ENCODE measurements at regions not wholly inside any gene's neighbourhood (a gene's known extent, or its start where the extent isn't known, plus 50 kb on each side); places are given as distances from the start of the nearest gene placed in this dataset.
"Not testable (repeated sequence)": the region's sequence is repeated elsewhere in the genome, so short reads cannot be mapped to it uniquely, and the experiment has no call there.

DNA sequence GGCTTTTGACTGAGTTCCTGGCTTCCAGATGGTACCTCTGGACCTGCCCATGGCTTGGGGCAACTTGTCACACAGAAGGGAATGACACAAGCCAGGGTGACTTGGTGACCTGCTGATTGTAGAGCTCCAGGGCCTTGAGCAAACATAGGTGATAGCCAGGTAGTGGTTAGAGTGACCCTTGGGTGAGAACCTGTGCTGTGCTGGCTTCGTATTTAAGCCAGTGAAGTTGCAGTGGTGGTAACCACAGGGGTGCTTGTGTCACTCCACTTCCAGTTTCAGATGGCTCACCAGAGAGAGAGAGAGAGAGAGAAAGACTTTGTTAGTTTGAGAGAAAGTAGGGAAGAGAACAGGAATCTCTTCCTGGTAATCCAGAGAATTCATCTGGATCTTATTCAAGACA is 471.6 kb downstream of the ZIC3 start:
- TF ChIP-seq, protein P1, sequence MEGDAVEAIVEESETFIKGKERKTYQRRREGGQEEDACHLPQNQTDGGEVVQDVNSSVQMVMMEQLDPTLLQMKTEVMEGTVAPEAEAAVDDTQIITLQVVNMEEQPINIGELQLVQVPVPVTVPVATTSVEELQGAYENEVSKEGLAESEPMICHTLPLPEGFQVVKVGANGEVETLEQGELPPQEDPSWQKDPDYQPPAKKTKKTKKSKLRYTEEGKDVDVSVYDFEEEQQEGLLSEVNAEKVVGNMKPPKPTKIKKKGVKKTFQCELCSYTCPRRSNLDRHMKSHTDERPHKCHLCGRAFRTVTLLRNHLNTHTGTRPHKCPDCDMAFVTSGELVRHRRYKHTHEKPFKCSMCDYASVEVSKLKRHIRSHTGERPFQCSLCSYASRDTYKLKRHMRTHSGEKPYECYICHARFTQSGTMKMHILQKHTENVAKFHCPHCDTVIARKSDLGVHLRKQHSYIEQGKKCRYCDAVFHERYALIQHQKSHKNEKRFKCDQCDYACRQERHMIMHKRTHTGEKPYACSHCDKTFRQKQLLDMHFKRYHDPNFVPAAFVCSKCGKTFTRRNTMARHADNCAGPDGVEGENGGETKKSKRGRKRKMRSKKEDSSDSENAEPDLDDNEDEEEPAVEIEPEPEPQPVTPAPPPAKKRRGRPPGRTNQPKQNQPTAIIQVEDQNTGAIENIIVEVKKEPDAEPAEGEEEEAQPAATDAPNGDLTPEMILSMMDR (IDR thresholded peaks at IDR 0.05; ENCODE audit: low read depth, low read length), result no peak
- no peak for DNase-seq (ENCODE audit: extremely low read depth, low read depth)

DNA sequence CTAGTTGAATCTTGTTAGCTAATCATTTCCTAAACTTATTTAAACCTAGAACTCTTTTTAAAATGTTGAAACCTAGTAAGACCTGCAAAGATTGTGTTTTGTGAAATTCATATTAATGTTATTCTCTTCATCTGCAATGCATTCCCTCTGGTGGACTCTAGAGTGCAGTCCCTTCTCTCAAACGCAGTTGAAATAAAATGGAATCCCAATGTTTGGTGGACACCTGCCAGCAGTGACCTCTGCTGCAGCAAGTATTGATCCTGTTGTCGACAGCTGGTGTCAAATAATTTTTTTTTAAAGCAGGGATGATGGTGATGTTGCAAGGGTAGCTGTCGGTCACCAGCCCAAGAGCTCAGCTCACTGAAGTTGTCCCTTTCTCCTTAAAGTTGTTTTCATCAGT is 492.0 kb downstream of the ZIC3 start:
- no peak for DNase-seq (ENCODE audit: extremely low read depth, low read depth)

DNA sequence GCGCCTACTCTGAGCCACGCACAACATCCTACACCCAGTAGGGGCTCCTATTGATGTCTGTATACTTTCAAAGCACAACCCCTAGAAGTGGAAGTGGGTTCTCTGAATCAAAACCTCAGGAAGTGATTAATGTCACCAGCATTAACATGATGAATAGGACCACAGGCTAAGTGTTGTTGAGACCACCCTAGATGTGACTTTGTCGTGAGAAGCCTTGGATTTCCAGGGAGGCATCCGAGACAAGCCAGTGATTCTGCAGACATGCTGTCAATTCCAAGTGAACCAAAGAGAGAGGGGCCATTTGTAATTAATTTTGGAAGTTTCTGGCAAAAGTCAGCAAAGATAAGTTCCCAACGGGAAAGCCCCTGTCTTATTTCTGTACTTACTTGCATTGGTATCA is 493.0 kb downstream of the ZIC3 start:
- no peak for DNase-seq (ENCODE audit: extremely low read depth, low read depth)
- TF ChIP-seq, protein P1 (IDR thresholded peaks at IDR 0.05; ENCODE audit: low read depth, low read length), result no peak

More for the DNA sequence above, 492.0 kb downstream of the ZIC3 start:
- TF ChIP-seq, protein P1 (IDR thresholded peaks at IDR 0.05; ENCODE audit: low read depth, low read length), result no peak

DNA sequence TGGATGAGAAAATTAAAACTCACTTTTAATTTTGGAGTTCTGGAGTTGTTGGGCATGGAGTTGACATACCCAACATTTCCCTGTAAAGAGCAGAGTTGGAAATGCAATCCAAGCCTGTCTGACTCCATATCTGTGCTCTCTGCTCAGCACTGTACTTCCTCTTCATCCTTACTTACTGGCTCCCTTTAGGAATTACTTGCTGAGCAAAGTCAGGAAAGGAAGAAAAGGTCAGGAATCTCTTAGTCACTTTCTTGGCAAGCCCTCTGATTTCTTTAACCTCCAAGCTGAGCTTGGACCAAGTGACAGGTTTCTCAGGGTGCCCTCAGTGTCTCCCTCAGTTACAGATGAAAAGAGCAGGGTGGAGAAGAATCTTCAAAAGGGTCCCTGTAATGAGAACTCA is 501.5 kb downstream of the ZIC3 start:
- no peak for DNase-seq (ENCODE audit: extremely low read depth, low read depth)
- TF ChIP-seq, protein P1 (IDR thresholded peaks at IDR 0.05; ENCODE audit: low read depth, low read length), result no peak

DNA sequence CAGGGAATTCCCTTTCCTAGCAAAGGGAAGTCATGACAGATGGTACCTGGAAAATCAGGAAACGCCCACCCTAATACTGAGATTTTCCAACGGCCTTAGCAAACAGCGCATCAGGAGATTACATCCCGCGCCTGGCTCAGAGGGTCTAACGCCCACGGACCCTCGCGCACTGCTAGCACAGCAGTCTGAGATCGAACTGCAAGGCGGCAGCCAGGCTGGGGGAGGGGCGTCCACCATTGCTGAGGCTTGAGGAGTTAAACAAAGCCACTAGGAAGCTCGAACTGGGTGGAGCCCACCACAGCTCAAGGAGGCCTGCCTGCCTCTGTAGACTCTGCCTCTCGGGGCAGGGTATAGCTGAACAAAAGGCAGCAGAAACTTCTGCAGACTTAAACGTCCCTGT is 507.7 kb downstream of the ZIC3 start:
- TF ChIP-seq, protein P1 (IDR thresholded peaks at IDR 0.05; ENCODE audit: low read depth, low read length), result no peak
- DNase-seq (ENCODE audit: extremely low read depth, low read depth), result no peak

DNA sequence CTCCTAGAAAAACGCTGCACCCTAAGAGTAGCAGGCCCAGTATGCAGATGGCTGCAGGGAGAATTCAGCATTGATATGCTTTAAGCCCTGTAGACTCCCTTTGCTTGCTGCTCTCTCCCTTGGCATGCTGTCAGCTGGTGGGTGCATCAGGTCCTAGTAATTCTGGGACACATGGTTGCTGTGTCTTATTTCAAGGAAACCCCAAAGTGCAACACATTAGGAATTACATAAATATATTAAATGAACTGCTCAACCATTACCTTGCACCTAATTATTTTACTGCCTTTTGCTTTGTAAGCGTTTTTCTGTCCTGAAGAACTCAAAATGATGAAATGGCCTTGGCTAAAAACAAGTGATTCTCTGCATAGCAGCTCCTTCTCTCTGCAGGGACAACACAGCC is 516.3 kb downstream of the ZIC3 start:
- TF ChIP-seq, protein P1 (IDR thresholded peaks at IDR 0.05; ENCODE audit: low read depth, low read length), result no peak
- no peak for DNase-seq (ENCODE audit: extremely low read depth, low read depth)

DNA sequence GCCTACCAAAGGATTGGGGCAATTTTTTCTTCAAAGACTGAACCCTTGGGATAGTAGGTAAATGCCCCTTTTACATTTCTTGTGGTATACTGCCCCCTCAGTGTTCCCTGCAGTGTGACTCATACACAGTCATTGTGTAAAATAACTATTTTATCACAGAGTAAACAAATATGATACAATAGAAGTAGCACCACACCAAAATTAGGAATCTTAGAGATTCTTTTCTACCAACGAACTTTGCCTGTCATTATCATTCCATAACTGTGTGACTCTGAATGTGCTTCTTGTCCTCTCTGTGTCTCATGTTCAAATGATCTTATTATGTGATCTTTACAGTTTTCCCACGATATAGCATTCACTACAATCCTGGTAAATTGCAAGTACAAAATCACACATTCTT is 517.0 kb downstream of the ZIC3 start:
- DNase-seq (ENCODE audit: extremely low read depth, low read depth), result no peak
- TF ChIP-seq, protein P1 (IDR thresholded peaks at IDR 0.05; ENCODE audit: low read depth, low read length), result no peak

DNA sequence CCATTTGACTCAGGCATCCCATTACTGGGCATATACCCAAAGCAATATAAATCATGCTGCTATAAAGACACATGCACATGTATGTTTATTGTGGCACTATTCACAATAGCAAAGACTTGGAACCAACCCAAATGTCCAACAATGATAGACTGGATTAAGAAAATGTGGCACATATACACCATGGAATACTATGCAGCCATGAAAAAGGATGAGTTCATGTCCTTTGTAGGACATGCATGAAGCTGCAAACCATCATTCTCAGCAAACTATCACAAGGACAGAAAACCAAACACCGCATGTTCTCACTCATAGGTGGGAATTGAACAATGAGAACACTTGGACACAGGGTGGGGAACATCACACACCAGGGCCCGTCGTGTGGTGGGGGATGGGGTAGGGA is 545.0 kb downstream of the ZIC3 start:
- not testable (repeated sequence) for DNase-seq (ENCODE audit: extremely low read depth, low read depth)
